HEK293T (cell line): ENCODE measurements at regions not wholly inside any gene's neighbourhood (a gene's known extent, or its start where the extent isn't known, plus 50 kb on each side); places are given as distances from the start of the nearest gene placed in this dataset.

Experiments used
- CTCF ChIA-PET: fragments of 350-600 bp; formaldehyde crosslinking; extraction: SDS; loops from one replicate; lab custom pipeline; 2021; ENCODE audit warnings: antibody characterized with exemption, inconsistent platforms; lab: Yijun Ruan, JAX
- POLR2A ChIA-PET: fragments of 350-600 bp; formaldehyde crosslinking; extraction: SDS; loops from one replicate; lab custom pipeline; 2020; ENCODE audit warnings: antibody characterized with exemption, inconsistent platforms; lab: Yijun Ruan, JAX
- DNase-seq: peaks from one replicate; pipeline ENCODE4 v3.0.0; 2012; ENCODE audit warnings: mixed read lengths; ENCODE audit errors: extremely low spot score
- ARNT ChIP-seq: fragments of 450-650 bp; IDR thresholded peaks from 2 replicates; pipeline ENCODE4 v1.6.1; 2017; ENCODE audit warnings: mild to moderate bottlenecking
- BHLHE40 ChIP-seq: fragments of 450-650 bp; IDR thresholded peaks from 2 replicates; pipeline ENCODE4 v1.6.1; 2016; ENCODE audit warnings: mild to moderate bottlenecking, moderate library complexity, borderline replicate concordance
- CTBP1 ChIP-seq: fragments of 450-650 bp; IDR thresholded peaks from 2 replicates; pipeline ENCODE4 v1.6.1; 2016; ENCODE audit warnings: borderline replicate concordance
- ELF4 ChIP-seq: fragments of 450-650 bp; IDR thresholded peaks from 2 replicates; pipeline ENCODE4 v1.6.1; 2017; ENCODE audit warnings: antibody characterized with exemption
- FOXA1 ChIP-seq: fragments of 450-650 bp; IDR thresholded peaks from 2 replicates; pipeline ENCODE4 v1.6.1; 2016; ENCODE audit warnings: mild to moderate bottlenecking
- FOXK2 ChIP-seq: fragments of 450-650 bp; IDR thresholded peaks from 2 replicates; pipeline ENCODE4 v1.6.1; 2016; ENCODE audit warnings: mild to moderate bottlenecking
- FOXM1 ChIP-seq: fragments of 450-650 bp; IDR thresholded peaks from 2 replicates; pipeline ENCODE4 v1.6.1; 2017; ENCODE audit warnings: mild to moderate bottlenecking, borderline replicate concordance
- HDGF ChIP-seq: fragments of 450-650 bp; IDR thresholded peaks from 2 replicates; pipeline ENCODE4 v1.6.1; 2017; ENCODE audit warnings: antibody characterized with exemption, borderline replicate concordance
- L3MBTL2 ChIP-seq: fragments of 450-650 bp; conservative IDR thresholded peaks from 2 replicates; pipeline ENCODE4 v1.6.1; 2016; ENCODE audit warnings: mild to moderate bottlenecking
- LEF1 ChIP-seq: fragments of 450-650 bp; IDR thresholded peaks from 2 replicates; pipeline ENCODE4 v1.6.1; 2017; ENCODE audit warnings: mild to moderate bottlenecking, borderline replicate concordance
- NFRKB ChIP-seq: fragments of 450-650 bp; IDR thresholded peaks from 2 replicates; pipeline ENCODE4 v1.6.1; 2016; ENCODE audit warnings: mild to moderate bottlenecking, moderate library complexity
- PKNOX1 ChIP-seq: fragments of 450-650 bp; IDR thresholded peaks from 2 replicates; pipeline ENCODE4 v1.6.1; 2016
- SP1 ChIP-seq: fragments of 450-650 bp; IDR thresholded peaks from 2 replicates; pipeline ENCODE4 v1.6.1; 2017
- SUZ12 ChIP-seq: fragments of 450-650 bp; IDR thresholded peaks from 2 replicates; pipeline ENCODE4 v1.6.1; 2016; ENCODE audit warnings: mild to moderate bottlenecking
- TARDBP ChIP-seq: fragments of 450-650 bp; IDR thresholded peaks from 2 replicates; pipeline ENCODE4 v1.6.1; 2016
- ZNF384 ChIP-seq: fragments of 450-650 bp; IDR thresholded peaks from 2 replicates; pipeline ENCODE4 v1.6.1; 2016

- no peak for DNase-seq
- TF ChIP-seq NFRKB (no peak), FOXA1 (no peak), TARDBP (no peak), SP1 (no peak), LEF1 (no peak), PKNOX1 (no peak), BHLHE40 (no peak), FOXM1 (no peak), ELF4 (no peak), ZNF384 (no peak), ARNT (no peak), CTBP1 (no peak), FOXK2 (no peak), L3MBTL2 (no peak), SUZ12 (no peak), HDGF (no peak)
- ChIA-PET CTCF (no interaction called here), POLR2A (no interaction called here)
Measured at GRCh38 chr18:53991202-53991601, 233.3 kb downstream of the MBD2 start.

GRCh38 chr18:53990485-53990884 lies 234.0 kb downstream of the MBD2 start:
- CTCF ChIA-PET: no interaction called here
- no peak for DNase-seq
- TF ChIP-seq CTBP1 (no peak), FOXK2 (no peak), HDGF (no peak), BHLHE40 (no peak), TARDBP (no peak), SUZ12 (no peak), FOXM1 (no peak), ARNT (no peak), ELF4 (no peak), LEF1 (no peak)
- POLR2A ChIA-PET: no interaction called here

GRCh38 chr18:53984021-53984420 lies 240.4 kb downstream of the MBD2 start:
- ChIA-PET CTCF (no interaction called here), POLR2A (no interaction called here)
- no peak for DNase-seq
- TF ChIP-seq NFRKB: no peak
- TF ChIP-seq FOXA1: no peak
- no peak for TF ChIP-seq PKNOX1
- no peak for TF ChIP-seq HDGF

GRCh38 chr18:53971331-53971730 lies 253.1 kb downstream of the MBD2 start:
- CTCF ChIA-PET: no interaction called here
- POLR2A ChIA-PET: no interaction called here
- no peak for DNase-seq
- TF ChIP-seq TARDBP (no peak), L3MBTL2 (no peak), LEF1 (no peak), CTBP1 (no peak)

- DNase-seq: no peak
- ChIA-PET CTCF (no interaction called here), POLR2A (no interaction called here)
- TF ChIP-seq HDGF (no peak), ARNT (no peak), LEF1 (no peak), TARDBP (no peak), L3MBTL2 (no peak), SP1 (no peak), NFRKB (no peak)
Measured at GRCh38 chr18:53952700-53953099, 271.8 kb downstream of the MBD2 start.

- CTCF ChIA-PET: no interaction called here
- no peak for TF ChIP-seq L3MBTL2
- TF ChIP-seq FOXA1: no peak
- TF ChIP-seq HDGF: no peak
- TF ChIP-seq SP1: no peak
- no peak for TF ChIP-seq FOXK2
- no peak for DNase-seq
- POLR2A ChIA-PET: no interaction called here
Measured at GRCh38 chr18:53950545-53950944, 273.9 kb downstream of the MBD2 start.

GRCh38 chr18:53948991-53949390 lies 275.5 kb downstream of the MBD2 start:
- ChIA-PET CTCF (no interaction called here), POLR2A (no interaction called here)
- no peak for DNase-seq
- TF ChIP-seq FOXA1: no peak
- no peak for TF ChIP-seq L3MBTL2
- no peak for TF ChIP-seq TARDBP
- TF ChIP-seq CTBP1: no peak
- TF ChIP-seq BHLHE40: no peak
- no peak for TF ChIP-seq LEF1
- no peak for TF ChIP-seq SP1
- no peak for TF ChIP-seq NFRKB
- TF ChIP-seq FOXM1: no peak
- no peak for TF ChIP-seq ARNT
- no peak for TF ChIP-seq ZNF384
- TF ChIP-seq PKNOX1: no peak
- no peak for TF ChIP-seq SUZ12
- no peak for TF ChIP-seq FOXK2
